SK-N-SH treated with all-trans-retinoic acid at 6 μM for 48 hours (cell line): ENCODE measurements at regions not wholly inside any gene's neighbourhood (a gene's known extent, or its start where the extent isn't known, plus 50 kb on each side); places are given as distances from the start of the nearest gene placed in this dataset.

Experiments
- CSDC2 ChIP-seq: fragments of 250-450 bp; sonication (Bioruptor Pico); IDR thresholded peaks from 2 replicates; pipeline ENCODE4 v1.5.0; 2020; ENCODE audit warnings: mild to moderate bottlenecking, moderate library complexity
- ESRRG ChIP-seq: fragments of 250-450 bp; sonication (Bioruptor Pico); IDR thresholded peaks from 2 replicates; pipeline ENCODE4 v1.6.1; 2021; ENCODE audit warnings: mild to moderate bottlenecking
- GLIS3 ChIP-seq: fragments of 250-450 bp; sonication (Bioruptor Pico); IDR thresholded peaks from 2 replicates; pipeline ENCODE4 v1.5.0; 2020; ENCODE audit warnings: mild to moderate bottlenecking, moderate library complexity
- ISL1 ChIP-seq: fragments of 250-450 bp; sonication (Bioruptor Pico); IDR thresholded peaks from 2 replicates; pipeline ENCODE4 v2.1.2; 2022; ENCODE audit warnings: mild to moderate bottlenecking, moderate library complexity
- PATZ1 ChIP-seq: fragments of 250-450 bp; sonication (Bioruptor Pico); IDR thresholded peaks from 2 replicates; pipeline ENCODE4 v1.8.0; 2020; ENCODE audit warnings: mild to moderate bottlenecking, moderate library complexity, borderline replicate concordance
- PPARA ChIP-seq: fragments of 250-450 bp; sonication (Bioruptor Pico); IDR thresholded peaks from 2 replicates; pipeline ENCODE4 v1.5.0; 2020; ENCODE audit warnings: mild to moderate bottlenecking, borderline replicate concordance
- RARB ChIP-seq: fragments of 250-450 bp; sonication (Bioruptor Pico); IDR thresholded peaks from 2 replicates; pipeline ENCODE4 v1.8.0; 2021; ENCODE audit warnings: mild to moderate bottlenecking, moderate library complexity
- TOX ChIP-seq: fragments of 250-450 bp; sonication (Bioruptor Pico); IDR thresholded peaks from 2 replicates; pipeline ENCODE4 v1.8.0; 2021; ENCODE audit warnings: mild to moderate bottlenecking, moderate library complexity, borderline replicate concordance
- TSHZ2 ChIP-seq: fragments of 250-450 bp; sonication (Bioruptor Pico); IDR thresholded peaks from 2 replicates; pipeline ENCODE4 v1.5.0; 2020; ENCODE audit warnings: mild to moderate bottlenecking, moderate library complexity
- ZFP3 ChIP-seq: fragments of 250-450 bp; sonication (Bioruptor Pico); IDR thresholded peaks from 2 replicates; pipeline ENCODE4 v1.5.0; 2020; ENCODE audit warnings: mild to moderate bottlenecking, moderate library complexity
- ZFP30 ChIP-seq: fragments of 450-650 bp; formaldehyde crosslinking; IDR thresholded peaks from 2 replicates; pipeline ENCODE4 v1.5.0; 2022; ENCODE audit warnings: mild to moderate bottlenecking, moderate library complexity
- ZNF70 ChIP-seq: fragments of 450-650 bp; formaldehyde crosslinking; IDR thresholded peaks from 2 replicates; pipeline ENCODE4 v1.5.0; 2020; ENCODE audit warnings: mild to moderate bottlenecking, moderate library complexity

- TF ChIP-seq ZFP30 (CRISPR knock-in tag) (no peak), GLIS3 (CRISPR knock-in tag) (no peak), ZFP3 (CRISPR knock-in tag) (no peak), RARB (CRISPR knock-in tag) (no peak), CSDC2 (no peak), TSHZ2 (no peak), ZNF70 (no peak), TOX (no peak), PATZ1 (no peak), ESRRG (CRISPR knock-in tag) (no peak), PPARA (CRISPR knock-in tag) (no peak), ISL1 (CRISPR knock-in tag) (no peak)
Measured at GRCh38 chr4:133713340-133713739, 488.2 kb downstream of the PABPC4L start.
